GM19395 (cell line): ENCODE measurements at regions not wholly inside any gene's neighbourhood (a gene's known extent, or its start where the extent isn't known, plus 50 kb on each side); places are given as distances from the start of the nearest gene placed in this dataset.
"Not testable (repeated sequence)": the region's sequence is repeated elsewhere in the genome, so short reads cannot be mapped to it uniquely, and the experiment has no call there.

Experiments
- ATAC-seq: cut with Tn5 transposase; IDR thresholded peaks from one replicate; pipeline ENCODE4 v1.9.1; 2021; ENCODE audit warnings: mild to moderate bottlenecking, moderate library complexity; ENCODE audit not compliant: unreplicated experiment

- ATAC-seq = no peak
These were observed 225.0 kb downstream of the LRIG3 start for GRCh38 chr12:58695263-58695662.

DNA sequence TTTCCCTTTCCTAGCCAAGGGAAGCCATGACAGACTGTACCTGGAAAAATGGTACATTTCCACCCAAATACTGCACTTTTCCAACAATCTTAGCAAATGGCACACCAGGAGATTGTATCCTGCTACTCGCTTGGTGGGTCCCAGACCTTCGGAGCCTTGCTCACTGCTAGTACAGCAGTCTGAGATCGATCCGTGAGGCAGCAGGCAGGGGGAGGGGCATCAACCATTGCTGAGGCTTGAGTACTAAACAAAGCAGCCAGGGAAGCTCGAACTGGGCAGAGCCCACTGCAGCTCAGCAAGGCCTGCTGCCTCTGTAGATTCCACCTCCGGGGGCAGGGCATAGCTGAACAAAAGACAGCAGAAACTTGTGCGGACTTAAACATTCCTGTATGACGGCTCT, 218.8 kb downstream of the LRIG3 start:
- no peak for ATAC-seq

- ATAC-seq = no peak
These were observed 216.4 kb downstream of the LRIG3 start for GRCh38 chr12:58703866-58704265.

DNA sequence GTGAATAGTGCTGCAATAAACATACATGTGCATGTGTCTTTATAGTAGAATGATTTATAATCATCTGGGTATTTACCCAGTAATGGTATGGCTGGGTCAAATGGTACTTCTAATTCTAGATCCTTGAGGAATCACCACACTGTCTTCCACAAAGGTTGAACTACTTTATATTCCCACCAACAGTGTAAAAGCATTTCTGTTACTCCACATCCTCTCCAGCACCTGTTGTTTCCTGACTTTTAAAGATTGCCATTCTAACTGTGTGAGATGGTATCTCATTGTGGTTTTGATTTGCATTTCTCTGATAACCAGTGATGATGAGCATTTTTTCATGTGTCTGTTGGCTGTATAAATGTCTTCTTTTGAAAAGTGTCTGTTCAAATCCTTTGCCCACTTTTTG, 215.5 kb downstream of the LRIG3 start:
- not testable (repeated sequence) for ATAC-seq

- ATAC-seq = no peak
These were observed 209.4 kb downstream of the LRIG3 start for GRCh38 chr12:58710901-58711300.

DNA sequence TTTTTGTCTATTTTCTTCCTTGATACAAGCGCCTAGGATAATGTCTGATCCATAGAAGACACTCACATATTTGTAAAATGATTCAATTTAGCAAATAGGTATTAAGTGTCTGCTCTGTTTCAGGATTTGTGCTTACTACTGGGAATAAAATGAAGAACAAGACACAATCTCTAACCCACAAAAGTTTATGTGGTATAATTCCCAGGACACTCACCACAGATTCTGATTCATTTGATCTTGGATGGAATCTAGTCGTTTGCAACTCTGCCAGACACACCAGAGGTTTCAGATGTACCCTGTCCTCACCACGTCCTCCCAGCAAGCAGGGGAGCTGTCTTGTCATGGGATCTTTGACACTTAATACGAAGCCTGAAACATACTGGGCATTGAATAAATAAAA, 208.3 kb downstream of the LRIG3 start:
- ATAC-seq = no peak

DNA sequence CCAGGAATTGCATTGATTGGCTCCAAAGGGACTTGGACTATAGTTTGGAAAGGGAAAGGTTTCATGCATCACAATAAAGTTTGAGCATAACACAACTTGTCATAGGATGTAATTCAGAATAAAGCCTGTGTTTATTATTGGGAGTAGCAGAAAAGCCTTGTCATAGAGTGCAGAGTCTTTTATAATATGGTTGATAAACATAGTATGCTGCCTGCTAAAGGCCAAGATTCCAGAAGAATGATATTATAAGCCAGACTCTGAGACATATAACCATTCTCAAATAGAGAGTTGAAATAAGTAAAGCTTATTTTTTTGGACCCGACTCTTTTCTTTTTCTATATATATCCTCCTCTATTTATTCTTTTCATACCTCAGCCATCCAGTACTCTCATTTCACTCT, 207.3 kb downstream of the LRIG3 start:
- ATAC-seq = no peak

DNA sequence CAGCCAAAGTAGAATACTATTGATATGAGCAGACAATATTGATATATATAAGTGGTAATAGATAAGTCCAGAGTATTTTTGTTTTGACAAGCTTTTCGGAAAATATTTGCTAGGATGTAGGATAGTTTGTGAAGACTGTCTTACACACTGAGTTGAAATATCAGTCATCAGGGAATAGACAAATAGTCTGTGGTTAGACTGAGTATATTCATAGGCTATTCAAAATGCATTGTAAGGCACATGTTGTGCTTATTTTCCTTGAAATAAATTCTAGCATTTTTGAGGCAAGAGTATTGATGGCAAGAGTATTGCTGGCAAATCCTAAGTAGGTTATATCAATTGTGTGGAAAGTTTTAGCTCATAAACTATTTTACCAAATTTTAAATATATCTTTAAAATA, 201.1 kb downstream of the LRIG3 start:
- no peak for ATAC-seq

DNA sequence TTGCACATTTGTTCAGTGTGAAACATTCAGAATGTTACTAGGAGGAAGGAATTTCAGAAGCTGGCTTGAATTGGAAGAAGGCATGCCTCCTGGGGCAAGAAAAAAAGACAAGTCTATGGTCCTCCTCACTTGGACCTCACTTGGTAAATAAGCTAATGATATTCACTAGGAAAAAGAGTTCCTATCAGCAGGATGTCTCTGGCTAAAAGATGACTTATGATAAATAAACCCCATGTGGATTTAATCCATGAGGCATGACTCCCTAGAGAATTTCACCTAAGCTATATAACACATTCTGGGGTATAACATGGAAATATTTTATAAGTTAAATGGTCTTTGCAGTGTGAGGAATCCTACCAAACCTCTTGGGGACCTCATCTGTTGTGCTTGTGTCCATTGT, 199.9 kb downstream of the LRIG3 start:
- ATAC-seq = no peak

GRCh38 chr12:58725400-58726105, 194.8 kb downstream of the LRIG3 start:
- ATAC-seq = no peak

DNA sequence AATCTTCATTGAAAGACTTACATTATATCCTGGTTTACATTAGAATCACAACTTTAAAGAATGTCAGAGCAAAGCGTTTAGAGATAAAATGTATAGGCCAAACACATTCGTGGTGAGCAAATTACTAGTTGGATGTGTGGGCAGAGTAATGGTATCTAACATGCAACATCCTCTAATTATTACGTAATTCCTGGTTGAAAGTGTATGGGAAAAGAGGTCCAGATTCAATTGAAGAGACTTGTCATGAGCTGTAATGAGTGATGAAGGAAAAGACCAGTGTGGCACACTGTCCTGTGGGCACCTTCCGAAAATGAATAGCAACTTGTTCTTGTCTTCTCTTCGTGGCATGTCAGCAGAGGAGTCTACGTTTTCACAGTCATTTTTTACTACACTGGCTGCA, 192.8 kb downstream of the LRIG3 start:
- ATAC-seq = no peak

DNA sequence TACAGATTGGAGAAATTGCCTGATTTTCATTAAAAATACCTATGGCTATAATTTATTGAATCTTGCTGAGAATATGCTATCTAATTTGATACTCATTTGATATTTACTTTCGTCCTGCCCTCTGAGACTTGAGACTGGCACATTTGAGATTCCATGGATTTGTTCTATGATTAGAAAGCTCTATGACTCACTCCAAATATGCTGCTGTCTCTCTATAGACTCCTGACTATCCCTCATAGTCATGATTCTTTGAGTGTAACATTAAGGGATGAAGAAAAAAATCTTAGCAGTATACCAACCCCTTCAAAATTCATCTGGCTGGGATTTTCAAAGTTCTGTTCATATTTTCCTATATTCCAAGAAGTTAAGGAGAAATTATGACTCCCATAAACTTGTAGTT, 191.9 kb downstream of the LRIG3 start:
- no peak for ATAC-seq

GRCh38 chr12:58731096-58731495, 189.2 kb downstream of the LRIG3 start:
- ATAC-seq = no peak

DNA sequence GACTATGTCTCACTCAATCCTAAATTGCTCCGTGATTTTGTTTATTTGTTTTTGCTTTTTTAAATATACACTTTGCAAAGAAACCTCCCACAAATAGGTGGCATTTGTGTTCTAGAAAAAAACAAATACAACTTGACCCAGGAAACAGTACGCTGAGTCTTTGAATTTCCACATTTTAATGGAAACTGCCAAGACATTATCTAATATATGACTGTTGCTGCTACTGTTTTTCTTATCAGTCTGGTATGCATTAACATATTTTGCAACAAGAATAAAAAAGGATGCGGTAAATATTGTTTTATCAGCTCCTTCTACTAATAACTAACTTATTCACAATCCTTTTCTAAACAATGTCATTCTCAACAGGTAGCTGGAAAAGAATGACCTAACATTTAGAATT, 187.4 kb downstream of the LRIG3 start:
- ATAC-seq = no peak

GRCh38 chr12:58741226-58741625, 179.1 kb downstream of the LRIG3 start:
- no peak for ATAC-seq

- no peak for ATAC-seq
These were observed 174.8 kb downstream of the LRIG3 start for GRCh38 chr12:58745348-58746125.

- ATAC-seq = no peak
These were observed 172.8 kb downstream of the LRIG3 start for GRCh38 chr12:58747533-58747932.

DNA sequence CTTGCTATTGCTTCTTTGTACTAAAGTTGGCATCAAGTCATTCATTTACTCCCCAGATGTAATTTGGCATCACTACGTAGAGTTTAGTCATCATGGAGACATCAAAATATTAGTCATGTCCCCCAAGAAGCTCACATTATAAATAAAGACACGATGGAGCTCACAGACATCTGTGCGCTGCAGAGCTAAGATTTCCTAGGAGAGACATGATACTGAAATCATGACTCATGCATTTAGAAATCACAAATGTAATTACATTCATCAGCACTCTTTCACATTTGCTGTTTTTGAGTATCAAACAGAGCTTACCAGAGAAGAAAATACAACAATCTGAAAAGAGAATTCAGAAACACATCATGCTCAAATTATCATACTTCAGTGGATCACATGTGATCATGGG, 169.8 kb downstream of the LRIG3 start:
- no peak for ATAC-seq

- no peak for ATAC-seq
These were observed 162.9 kb downstream of the LRIG3 start for GRCh38 chr12:58757422-58757821.

DNA sequence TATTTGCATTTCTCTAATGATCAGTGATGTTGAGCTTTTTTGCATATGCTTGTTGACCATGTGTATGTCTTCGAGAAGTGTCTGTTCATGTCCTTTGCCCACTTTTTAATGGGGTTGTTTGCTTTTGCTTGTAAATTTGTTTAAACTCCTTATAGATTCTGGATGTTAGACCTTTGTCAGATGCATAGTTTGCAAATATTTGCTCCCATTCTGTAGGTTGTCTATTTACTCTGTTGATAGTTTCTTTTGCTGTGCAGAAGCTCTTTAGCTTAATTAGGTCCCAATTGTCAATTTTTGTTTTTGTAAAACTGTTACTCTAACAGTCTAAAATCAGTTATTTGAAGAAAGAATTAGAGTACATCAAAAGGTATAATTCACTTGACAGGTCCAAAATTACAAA, 160.6 kb downstream of the LRIG3 start:
- ATAC-seq = not testable (repeated sequence)

- no peak for ATAC-seq
These were observed 159.0 kb downstream of the LRIG3 start for GRCh38 chr12:58761308-58761707.

GRCh38 chr12:58764100-58764953, 156.0 kb downstream of the LRIG3 start:
- no peak for ATAC-seq
